ENCODE measurements at regions not wholly inside any gene's neighbourhood (a gene's known extent, or its start where the extent isn't known, plus 50 kb on each side); places are given as distances from the start of the nearest gene placed in this dataset.

DNA sequence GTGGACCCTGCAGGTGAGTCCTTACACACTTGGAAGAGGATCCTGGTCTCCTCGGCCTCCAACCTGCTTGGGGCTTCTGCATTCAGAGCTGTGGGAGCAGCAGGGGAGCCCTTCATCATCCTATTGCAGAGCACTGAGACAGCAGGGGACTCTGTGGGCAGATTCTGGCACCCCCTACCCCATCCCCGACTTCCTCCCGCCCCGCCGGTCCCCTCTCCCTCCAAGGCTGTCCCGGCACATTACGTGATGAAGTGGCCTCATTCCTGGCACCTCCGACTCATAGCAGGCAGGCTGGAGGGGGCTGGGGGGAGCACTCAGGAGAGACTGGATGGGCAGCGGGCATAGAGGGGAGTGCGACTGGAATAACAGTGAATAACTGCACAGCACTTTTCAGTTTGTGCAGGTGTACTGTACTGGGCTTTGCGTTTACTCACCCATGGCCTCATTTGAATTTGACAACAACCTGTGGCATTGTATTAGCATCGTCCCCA is 394.1 kb downstream of the MATN1 start:
- no peak for DNase-seq
- Histone ChIP-seq H3K27ac (no peak overlapping the region), H3K27me3 (no peaks in the 10 kb centered on the region), H3K9me3 (no peaks in the 10 kb centered on the region), H3K4me1 (no peaks in the 10 kb centered on the region), H3K4me3 (no peak overlapping the region), H3K36me3 (no peaks in the 10 kb centered on the region)
- intact Hi-C loops (cut with DNase I; ENCODE audit: low total_unique reads), result no loop called here
- in situ Hi-C loops (cut with MboI; ENCODE audit: low sequenced_read_pairs in 4 of 4), result no loop called here
- ATAC-seq, result no peak
- TF ChIP-seq CTCF (IDR thresholded peaks at IDR 0.05 in 4 of 5, conservative IDR thresholded peaks at IDR 0.05 in 1 of 5) (no peak), POLR2A (IDR thresholded peaks at IDR 0.05) (no peak)

GRCh38 chr1:30328401-30329262 is 394.8 kb downstream of the MATN1 start:
- in situ Hi-C loops (cut with MboI; ENCODE audit: low sequenced_read_pairs in 4 of 4) (no loop called here), intact Hi-C loops (cut with DNase I; ENCODE audit: low total_unique reads) (no loop called here)
- Histone ChIP-seq H3K36me3 (no peaks in the 10 kb centered on the region), H3K9me3 (no peaks in the 10 kb centered on the region), H3K27ac (no peak overlapping the region), H3K4me3 (no peak overlapping the region), H3K4me1 (no peaks in the 10 kb centered on the region), H3K27me3 (no peaks in the 10 kb centered on the region)
- DNase-seq (no peak), ATAC-seq (no peak)
- no peak for TF ChIP-seq CTCF (IDR thresholded peaks at IDR 0.05 in 4 of 5, conservative IDR thresholded peaks at IDR 0.05 in 1 of 5)
- TF ChIP-seq POLR2A (IDR thresholded peaks at IDR 0.05), result no peak

GRCh38 chr1:30328100-30328370 is 395.4 kb downstream of the MATN1 start:
- no peak for DNase-seq
- TF ChIP-seq CTCF (IDR thresholded peaks at IDR 0.05 in 4 of 5, conservative IDR thresholded peaks at IDR 0.05 in 1 of 5) (no peak), POLR2A (IDR thresholded peaks at IDR 0.05) (no peak)
- no peaks in the 10 kb centered on the region for H3K4me1 ChIP-seq
- in situ Hi-C loops (cut with MboI; ENCODE audit: low sequenced_read_pairs in 4 of 4) (no loop called here), intact Hi-C loops (cut with DNase I; ENCODE audit: low total_unique reads) (no loop called here)
- H3K27ac ChIP-seq, result no peak overlapping the region
- no peaks in the 10 kb centered on the region for H3K36me3 ChIP-seq
- ATAC-seq, result no peak
- no peak overlapping the region for H3K4me3 ChIP-seq
- no peaks in the 10 kb centered on the region for H3K27me3 ChIP-seq
- no peaks in the 10 kb centered on the region for H3K9me3 ChIP-seq

DNA sequence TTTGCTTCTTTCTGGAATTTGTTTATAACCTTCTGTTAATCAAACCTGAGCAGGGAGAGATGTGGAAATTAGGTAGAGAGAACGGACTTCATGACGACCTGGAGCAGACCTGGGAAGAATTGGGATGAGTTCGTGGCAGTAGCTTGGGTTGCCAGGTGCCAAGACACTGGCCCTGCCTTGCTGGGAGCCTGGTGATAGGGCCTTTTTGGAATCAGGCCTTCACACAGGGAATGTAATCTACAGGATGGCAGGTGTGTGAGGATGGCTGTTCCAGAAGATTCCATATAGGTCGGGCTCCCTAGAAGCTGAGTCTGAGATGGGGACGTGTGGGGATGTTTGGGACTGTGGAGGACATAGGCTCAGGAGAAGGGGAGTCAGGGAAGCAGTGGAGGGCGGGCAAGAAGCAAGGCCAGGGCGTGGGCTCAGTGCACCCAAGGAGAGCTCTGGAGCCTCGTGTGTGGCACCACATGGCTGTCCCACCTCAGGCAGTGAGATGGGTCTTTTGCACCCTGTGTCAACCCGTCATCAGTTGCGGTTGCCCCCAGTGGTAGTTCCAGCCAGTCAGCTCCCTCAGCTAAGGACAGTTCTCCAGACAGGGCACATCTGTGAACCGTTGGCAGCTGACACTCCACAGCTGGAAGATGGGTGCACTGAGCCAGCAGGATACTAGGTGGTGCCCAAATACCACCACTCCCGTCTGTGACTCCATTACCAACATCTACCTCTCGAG is 395.9 kb downstream of the MATN1 start:
- Histone ChIP-seq H3K4me1 (no peaks in the 10 kb centered on the region), H3K27me3 (no peaks in the 10 kb centered on the region), H3K36me3 (no peaks in the 10 kb centered on the region), H3K9me3 (no peaks in the 10 kb centered on the region), H3K27ac (no peak overlapping the region), H3K4me3 (no peak overlapping the region)
- TF ChIP-seq CTCF (IDR thresholded peaks at IDR 0.05 in 4 of 5, conservative IDR thresholded peaks at IDR 0.05 in 1 of 5) (no peak), POLR2A (IDR thresholded peaks at IDR 0.05) (no peak)
- ATAC-seq, result no peak
- in situ Hi-C loops (cut with MboI; ENCODE audit: low sequenced_read_pairs in 4 of 4), result no loop called here
- no peak for DNase-seq
- intact Hi-C loops (cut with DNase I; ENCODE audit: low total_unique reads), result no loop called here

Measured in gastrocnemius medialis (tissue), 4 donors.